HG03354 (cell line): ENCODE measurements at regions not wholly inside any gene's neighbourhood (a gene's known extent, or its start where the extent isn't known, plus 50 kb on each side); places are given as distances from the start of the nearest gene placed in this dataset.

Source experiments
- ATAC-seq: cut with Tn5 transposase; IDR thresholded peaks from one replicate; pipeline ENCODE4 v1.9.1; 2021; ENCODE audit warnings: mild to moderate bottlenecking; ENCODE audit not compliant: unreplicated experiment, poor library complexity, severe bottlenecking

GRCh38 chr11:45060707-45061106, 85.7 kb upstream of the PRDM11 start:
- no peak for ATAC-seq

DNA sequence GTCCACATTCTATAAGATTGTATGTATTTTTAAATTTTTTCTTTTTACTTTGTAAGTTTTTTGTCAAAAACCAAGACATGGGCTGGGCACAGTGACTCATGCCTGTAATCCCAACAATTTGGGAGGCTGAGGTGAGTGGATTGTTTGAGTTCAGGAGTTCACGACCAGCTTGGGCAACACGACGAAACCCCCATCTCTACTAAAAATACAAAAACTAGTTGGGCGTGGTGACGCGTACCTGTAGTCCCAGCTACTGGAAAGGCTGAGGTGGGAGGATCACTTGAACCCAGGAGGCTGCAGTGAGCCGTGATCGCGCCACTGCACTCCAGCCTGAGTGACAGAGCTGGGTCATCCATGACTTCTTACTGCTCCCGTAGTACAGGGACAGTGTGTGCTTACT, 84.8 kb upstream of the PRDM11 start:
- no peak for ATAC-seq

GRCh38 chr11:45062115-45062514, 84.3 kb upstream of the PRDM11 start:
- no peak for ATAC-seq

DNA sequence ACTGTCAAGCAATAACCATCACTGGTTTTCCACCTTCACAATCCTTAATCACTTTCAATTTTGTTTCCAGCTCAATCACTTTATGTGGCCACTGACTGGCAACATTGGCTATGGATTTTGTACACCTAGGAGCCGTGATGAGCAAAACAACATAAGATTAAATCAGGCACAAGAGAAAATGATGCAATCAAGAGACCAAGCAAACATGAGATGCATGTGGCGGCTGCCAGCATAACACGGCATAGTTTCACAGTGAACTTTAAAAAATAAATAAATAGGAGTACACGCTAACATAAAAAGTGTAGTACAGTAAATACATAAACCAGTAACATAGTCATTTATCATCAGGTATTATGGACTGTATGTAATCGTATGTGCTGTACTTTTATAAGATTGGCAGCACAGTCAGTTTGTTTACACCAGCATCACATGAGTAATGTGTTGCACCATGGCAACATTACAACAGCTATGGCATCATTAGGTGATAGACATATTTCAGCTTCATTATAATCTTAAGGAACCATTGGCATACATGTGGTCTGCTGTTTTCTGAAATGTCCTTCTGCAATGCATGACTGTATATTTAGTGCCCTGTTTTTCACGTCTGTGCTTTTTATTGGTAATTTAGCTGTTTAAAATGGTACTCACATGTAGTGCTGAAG, 83.3 kb upstream of the PRDM11 start:
- no peak for ATAC-seq

DNA sequence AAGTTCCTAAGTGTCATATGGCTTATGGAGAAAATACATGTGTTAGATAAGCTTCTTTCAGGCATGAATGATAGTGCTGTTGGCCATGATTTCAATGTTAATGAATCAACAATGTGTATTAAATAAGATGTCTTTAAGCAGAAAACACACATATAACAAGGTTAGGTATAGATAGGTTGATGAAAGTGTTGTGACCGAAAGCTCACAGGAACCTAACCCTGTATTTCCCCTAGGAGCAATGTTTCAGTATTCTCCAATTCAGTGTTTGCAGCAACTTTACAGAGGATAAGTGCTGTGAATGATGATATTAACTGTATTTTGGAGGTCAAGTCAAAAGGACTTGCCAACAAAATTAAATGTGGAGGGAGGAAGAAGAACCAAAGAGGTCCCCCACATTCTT, 82.8 kb upstream of the PRDM11 start:
- no peak for ATAC-seq

- no peak for ATAC-seq
These were observed 78.5 kb upstream of the PRDM11 start for GRCh38 chr11:45067966-45068365.

DNA sequence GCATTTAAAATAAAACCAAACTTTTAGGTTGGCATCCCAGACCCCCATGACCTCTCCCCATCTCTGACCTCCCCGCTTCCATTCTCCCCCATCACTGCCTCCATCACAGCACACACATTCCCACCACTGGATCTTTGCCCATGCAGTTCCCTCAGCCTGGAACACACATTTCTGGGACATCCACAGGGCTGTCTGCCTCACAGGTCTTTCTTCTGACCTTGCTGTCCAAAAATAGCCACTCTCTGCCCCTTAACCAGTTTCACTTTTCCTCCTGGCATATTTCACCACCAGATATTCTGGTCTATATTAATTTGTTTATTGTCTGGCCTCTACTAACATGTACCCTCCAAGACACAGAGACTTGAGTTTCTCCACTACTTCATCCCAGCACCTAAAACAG, 75.2 kb upstream of the PRDM11 start:
- no peak for ATAC-seq

- ATAC-seq = no peak
These were observed 72.7 kb upstream of the PRDM11 start for GRCh38 chr11:45073685-45074141.

DNA sequence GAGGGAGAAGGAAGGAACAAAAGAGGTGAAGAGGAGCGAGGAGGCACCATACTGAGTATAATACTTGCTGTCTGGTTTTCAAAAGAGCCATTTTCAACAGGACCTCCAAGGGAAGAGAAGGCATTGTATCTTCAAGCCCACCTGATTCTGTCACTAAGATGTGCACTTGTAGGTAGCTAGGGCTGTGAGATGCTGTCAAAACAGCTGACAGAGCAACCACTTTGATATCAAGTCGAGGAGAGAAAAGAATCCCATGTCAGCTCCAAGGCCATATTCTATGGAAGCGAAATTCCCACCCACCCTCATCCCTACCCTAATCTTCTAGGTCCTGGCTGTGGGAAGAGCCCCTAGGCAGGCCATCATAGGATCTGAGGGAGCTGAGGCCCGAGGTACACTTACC, 70.9 kb upstream of the PRDM11 start:
- no peak for ATAC-seq

- no peak for ATAC-seq
These were observed 70.5 kb upstream of the PRDM11 start for GRCh38 chr11:45075952-45076351.

DNA sequence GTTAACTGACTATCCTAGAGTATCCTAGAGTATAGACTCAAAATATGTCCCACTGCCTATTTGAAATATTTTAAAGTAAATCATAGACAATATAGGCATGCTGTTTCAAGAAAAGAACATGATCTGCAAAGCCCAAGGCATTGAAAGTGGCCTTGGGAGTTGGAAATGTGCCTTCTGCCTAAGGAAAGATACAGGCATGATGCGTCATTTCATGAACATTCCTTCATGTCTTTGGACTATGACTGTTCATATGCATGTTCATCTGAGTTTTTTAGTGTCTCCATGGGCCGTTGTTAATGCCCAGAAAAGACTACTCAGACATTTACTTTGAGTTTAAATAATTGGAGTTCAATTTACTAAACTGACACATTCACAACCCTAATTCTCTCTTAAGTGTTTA, 69.7 kb upstream of the PRDM11 start:
- ATAC-seq = no peak

DNA sequence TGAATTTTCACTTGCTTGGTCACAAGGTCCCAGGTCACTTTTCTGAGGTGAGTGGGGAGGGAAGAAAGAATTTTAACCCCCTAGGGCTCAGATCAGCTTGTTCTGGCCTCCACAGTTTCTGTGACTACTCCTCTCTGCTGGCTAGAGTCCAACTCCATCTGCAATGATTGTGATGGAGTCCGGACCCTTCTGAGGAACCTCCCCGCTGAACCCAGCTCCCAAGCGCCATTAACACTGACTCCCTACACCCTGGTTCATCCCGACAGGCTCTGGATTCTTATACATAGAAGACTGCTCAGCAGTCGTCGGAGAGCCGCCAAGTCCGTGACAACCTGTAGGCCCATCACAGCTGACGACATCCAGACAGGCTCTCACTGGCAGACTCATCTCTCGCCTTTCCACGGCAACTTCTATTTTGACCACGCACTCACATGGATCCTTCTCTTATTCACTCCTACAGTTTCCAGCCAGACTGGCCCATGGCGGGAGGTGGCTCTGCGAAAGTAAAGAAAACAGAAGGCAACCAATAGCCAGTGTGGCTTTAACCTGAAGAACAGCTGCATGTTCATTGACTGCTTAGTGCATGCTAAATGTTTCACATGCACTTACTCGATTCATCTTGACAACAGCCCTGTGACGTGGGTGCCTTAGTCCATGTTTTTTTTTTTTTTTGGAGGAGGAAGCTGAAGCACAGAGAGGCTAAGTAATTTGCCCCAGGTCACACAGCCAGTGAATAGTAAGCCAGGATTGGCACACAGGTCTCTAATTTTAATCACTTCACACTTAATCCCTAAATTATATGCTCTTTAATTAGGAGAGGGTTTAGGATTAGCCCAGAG, 68.0 kb upstream of the PRDM11 start:
- no peak for ATAC-seq

DNA sequence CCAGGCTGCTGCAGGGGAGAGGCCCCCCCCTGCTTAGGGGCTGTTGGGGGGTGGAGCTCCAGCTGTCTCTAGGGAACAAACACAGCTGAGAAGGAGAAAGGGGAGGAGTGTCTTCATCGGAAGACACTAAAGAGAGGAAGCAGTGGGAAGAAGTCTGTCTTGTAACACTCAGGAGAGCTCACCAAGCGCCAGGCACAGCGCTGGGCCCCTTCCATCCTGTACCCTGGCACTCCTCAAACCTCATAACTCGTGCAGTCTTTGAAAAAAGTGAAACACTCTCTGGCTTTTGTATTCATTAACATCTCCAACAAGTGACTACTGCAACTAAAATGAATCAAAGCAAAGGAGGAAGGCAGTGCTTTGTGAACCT, 67.4 kb upstream of the PRDM11 start:
- ATAC-seq = no peak

DNA sequence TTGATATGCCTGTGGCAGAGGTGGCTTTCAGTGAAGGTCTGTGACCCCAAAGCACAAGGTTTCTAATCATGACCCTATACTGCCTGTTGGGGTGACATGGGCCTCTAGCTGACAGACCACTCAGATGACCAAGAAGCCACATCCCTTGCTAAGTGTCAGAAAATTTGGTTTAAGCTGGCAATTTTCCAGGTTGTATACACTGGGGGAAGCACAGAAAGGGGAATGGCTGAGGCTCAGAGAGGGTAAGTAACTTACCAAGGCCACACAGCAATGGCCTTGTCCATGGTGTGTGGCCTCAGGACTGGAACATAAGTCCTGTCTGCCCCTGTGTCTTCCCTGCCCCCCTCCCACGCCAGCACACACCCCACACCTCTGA, 66.9 kb upstream of the PRDM11 start:
- no peak for ATAC-seq

- peak; percentile 82 for ATAC-seq
These were observed 66.3 kb upstream of the PRDM11 start for GRCh38 chr11:45079943-45080719.

DNA sequence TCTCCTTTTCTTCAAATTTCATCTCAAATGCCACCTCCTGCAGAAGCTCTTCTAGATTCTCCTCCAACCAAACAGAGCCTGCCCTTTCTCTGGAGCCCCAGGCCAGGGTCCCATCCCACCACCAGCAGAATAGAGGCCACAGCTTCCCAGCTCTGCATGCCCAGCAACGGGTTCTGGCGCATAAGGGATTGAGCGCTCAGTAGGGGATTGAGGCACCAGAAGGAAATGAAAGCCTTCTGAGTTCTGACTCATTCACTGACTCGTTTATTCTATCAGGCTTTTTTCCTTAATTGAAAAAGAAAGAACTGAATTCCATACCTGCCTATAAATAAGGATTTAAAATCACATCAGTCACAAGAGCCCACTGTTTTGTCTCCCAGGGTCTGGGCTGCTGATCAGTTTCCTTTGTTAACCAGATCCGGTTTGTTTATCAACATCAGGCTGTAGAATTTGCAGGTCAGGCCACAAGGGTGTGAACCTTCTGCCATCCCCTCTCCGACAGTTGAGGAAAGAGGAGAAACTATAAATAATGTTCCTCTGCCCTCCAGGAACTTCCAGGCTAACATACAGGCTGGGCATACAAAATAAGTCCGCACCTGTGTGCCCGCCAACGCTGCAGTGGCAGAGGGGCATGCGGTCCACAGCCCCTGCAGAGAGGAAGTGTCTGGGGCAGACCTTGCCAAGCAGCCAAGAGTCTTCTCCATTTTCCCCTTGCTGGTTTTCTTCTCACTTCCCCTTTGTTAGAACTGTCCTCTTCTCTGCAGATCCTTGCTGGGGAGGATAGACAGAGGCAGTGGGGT, 63.5 kb upstream of the PRDM11 start:
- no peak for ATAC-seq

GRCh38 chr11:45083544-45084087, 62.8 kb upstream of the PRDM11 start:
- ATAC-seq = no peak

GRCh38 chr11:45085646-45086501, 60.6 kb upstream of the PRDM11 start:
- ATAC-seq = no peak

DNA sequence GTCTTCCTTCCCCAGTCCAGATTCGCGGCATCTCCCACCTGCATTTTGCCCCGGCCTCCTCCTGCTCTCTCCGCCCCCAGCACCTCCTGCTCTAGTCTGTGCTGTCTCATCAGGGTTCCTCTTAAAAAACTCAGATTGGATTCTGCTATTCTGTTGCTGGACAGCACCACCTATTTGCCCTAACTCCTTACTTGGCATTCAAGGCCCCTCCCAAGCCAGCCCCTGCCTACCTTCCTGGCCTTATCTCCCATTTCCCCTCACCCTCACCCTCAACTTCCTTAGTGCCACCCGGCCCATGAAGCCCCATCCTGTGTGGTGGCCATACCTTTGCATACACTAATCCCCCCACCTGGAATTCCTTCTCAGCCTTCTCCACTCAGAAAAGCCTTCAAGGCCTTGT, 59.9 kb upstream of the PRDM11 start:
- ATAC-seq = no peak
